GM19463 (cell line): ENCODE measurements at regions not wholly inside any gene's neighbourhood (a gene's known extent, or its start where the extent isn't known, plus 50 kb on each side); places are given as distances from the start of the nearest gene placed in this dataset.

Experiments used
- ATAC-seq: cut with Tn5 transposase; IDR thresholded peaks from one replicate; pipeline ENCODE4 v1.9.1; 2021; ENCODE audit warnings: mild to moderate bottlenecking, moderate library complexity; ENCODE audit not compliant: unreplicated experiment

DNA sequence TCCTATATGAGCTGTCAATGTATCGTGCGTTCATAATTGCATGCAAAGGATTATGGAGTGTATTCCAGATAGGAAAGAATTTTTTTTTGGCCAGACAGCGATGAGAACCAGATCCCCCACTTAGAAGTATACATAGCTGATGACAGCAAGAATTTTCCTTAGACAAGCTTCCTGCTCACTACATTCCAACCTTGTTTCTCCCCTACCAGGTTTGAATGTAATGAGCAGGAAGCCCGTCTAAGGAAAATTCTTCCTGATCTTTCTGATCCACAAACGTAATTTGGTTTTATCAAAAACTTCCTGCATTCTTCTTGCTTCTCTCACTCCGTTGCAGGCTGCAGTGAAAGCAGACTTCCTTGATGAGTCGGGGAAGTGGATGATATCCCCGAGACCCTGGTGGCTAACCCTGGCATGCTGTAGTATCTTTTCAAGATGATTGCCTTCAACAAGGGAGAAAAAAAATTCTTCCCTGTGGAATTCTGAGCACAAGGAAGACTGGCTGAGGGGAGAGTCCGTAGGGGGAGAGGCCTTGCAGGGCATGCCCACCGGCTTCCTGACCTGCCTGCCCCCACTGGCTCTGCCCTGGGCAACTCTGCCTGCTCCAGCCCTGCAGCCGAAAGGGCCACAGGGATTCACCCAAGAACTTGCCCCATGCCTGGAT is 243.1 kb downstream of the TLE3 start:
- ATAC-seq = no peak

DNA sequence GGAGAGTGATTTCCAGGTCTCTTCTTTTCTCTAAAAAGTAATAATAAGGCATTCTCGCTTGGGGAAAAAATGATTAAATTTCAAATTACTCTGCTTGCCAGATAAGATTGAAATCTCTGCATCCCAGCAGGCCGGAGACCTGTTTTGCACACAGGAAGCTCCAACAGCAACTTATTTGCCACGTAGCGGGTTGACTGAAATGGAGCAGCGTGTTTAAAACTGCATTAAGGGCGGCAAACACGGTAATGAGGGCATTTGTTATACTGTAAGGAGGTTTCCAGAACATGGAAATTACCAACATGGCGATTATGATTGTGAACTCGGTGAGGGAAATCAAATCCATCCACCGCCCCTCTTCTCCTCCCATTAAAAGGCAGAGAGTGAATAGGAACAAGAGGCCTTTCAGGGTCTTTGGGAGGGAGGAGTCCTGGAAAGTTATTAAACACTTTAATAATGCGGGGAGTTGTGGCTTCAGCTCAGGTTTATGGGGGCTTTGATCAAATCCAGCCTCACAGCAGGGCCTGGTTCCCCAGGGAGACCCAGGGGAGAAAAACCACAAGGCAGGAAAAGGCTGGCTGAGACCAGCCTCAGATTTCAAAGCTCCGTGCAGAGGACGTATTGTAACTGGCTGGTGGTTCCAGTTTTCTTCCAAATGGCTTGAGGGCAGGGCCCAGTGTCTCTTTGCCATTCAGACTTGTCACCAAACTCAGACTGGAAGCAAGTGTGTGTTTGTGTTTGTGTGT is 242.3 kb downstream of the TLE3 start:
- no peak for ATAC-seq

DNA sequence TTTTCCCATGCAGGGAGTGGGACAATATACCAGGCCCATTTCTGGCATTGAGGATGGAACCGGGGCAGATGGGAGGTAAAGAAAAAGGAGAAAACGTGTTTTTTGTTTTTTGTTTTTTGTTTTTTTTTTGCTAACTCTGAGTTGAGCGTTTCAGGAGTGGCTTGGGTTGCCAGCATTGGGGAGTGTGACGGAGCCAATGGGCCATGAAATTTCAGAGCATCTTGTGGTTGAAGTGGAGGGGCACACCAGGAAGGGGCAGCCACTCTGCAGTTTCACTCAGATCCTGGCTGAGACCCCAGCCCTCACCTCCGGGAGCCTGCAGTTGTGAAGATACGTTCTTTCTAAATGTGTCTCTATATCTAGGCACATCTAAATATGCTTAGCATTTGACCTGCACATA is 240.5 kb downstream of the TLE3 start:
- no peak for ATAC-seq

- ATAC-seq = no peak
Measured at GRCh38 chr15:69857686-69858391, 239.9 kb downstream of the TLE3 start.

GRCh38 chr15:69858456-69858855 is 239.3 kb downstream of the TLE3 start:
- no peak for ATAC-seq

GRCh38 chr15:69859866-69860265 is 237.9 kb downstream of the TLE3 start:
- no peak for ATAC-seq

DNA sequence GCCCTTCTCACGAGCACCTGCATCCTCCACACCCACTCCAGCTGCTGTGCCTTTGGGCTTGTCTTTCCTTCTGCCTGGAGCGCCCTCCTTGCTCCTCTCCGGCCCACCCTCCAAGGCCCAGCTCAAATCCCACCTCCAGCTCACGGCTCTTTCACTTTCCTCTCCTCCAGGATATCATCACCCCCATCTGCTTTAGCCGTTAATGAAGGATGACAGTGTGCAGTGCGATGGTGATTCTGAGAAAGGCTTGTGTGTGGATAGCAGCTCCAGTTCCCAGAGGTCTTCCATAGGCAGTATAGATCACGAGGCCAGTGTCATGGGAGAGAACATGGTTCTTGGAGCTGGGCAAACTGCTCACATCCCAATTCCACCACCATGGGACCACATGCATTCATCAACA is 237.4 kb downstream of the TLE3 start:
- ATAC-seq = no peak

DNA sequence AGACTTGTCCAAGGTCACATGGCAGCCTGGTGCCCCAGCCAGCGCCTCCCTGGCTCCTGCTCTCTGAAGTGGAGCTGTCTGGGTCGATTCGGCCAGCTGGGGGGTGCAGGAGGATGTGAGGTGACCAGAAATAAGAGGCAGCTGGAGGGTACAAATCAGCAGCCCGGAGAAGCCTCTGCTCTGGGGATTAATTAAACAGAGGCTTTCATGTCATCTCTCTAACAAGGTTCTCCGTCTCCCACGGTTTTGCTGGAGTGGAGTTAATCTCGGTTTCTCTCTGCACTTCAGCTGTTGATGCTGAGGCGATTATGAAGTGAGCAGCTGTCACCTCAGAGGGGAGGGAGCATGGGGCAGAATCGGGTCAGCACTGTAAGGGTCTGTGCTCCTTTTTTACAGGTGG is 236.8 kb downstream of the TLE3 start:
- ATAC-seq = no peak

DNA sequence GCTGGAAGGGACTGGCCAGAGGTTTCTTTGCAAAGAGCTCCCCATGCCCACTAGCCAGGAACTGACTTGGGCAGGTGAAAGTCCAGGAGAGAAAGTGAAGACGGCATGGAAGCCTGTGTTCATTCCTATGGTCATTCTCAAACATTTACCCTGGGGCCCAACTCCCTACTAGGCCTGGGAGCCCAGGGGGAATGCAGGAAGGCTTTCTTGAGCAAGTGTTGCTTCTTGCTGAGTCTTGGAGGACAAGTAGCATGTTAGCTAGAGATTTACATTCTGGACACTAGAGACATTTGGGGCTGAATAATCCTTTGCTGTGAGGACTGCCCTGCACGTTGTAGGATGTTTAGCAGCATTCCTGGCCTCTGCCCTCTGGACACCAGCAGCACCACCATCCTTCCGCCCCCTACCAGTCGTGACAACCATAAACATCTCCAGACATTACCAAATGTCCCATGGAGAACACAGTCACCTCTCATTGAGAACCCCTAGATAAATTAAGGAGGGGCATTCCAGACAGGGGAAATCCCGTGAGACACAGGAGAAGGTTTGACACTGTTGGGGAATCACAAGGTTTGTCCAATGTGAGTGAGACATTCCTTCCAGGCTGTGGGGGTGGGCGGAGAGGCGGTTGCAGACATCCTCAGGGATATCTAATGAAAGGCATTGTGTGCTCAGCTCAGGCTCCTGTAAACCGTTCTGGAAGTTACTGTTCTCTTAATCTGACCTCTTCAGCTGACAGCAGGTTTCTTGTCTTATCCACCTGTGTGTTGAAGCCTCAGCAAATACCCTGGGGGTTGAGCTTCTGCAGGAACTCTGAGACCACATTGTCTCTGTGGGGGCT is 236.2 kb downstream of the TLE3 start:
- no peak for ATAC-seq

- ATAC-seq = no peak
Measured at GRCh38 chr15:69862540-69862939, 235.2 kb downstream of the TLE3 start.

GRCh38 chr15:69863446-69863845 is 234.3 kb downstream of the TLE3 start:
- no peak for ATAC-seq

DNA sequence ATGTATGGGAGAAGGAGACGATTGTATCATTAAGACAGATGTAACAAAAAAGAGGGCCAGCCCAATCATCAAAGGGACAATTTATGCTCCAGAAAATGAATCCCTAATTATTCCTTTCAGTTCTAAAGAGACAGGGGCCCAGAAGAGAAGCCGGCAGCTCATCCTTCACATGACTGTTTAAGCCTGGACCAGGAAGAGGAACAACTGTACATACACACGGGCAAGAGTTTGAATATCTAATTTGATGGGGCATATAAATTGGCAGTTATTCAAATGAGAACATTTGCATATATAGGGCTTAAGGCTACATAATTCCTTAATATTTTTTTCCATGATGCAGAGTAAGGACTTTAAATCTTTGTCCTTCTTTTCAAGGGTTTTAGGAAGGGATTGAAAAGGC is 232.3 kb downstream of the TLE3 start:
- no peak for ATAC-seq

GRCh38 chr15:69868756-69869155 is 229.0 kb downstream of the TLE3 start:
- ATAC-seq = no peak

DNA sequence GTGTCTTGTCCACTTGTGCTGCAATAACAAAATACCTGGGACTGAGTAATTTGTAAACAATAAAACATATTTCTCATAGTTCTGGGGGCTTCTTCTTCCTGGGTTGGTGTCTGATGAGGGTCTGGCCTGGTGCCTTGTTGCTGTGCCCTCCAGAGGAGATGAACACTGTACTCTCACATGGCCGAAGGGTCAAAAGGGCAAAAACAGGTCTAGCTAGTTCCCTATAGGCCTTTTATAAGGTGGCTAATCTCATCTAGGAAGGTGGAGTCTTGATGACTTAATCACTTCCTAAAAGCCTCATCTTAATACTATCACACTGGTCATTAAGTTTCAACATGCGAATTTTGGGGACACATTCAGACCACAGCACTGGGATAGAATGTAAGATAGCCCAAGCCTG is 228.4 kb downstream of the TLE3 start:
- no peak for ATAC-seq

GRCh38 chr15:69869881-69870505 is 227.7 kb downstream of the TLE3 start:
- ATAC-seq = no peak

- no peak for ATAC-seq
Measured at GRCh38 chr15:69871511-69872134, 226.1 kb downstream of the TLE3 start.

DNA sequence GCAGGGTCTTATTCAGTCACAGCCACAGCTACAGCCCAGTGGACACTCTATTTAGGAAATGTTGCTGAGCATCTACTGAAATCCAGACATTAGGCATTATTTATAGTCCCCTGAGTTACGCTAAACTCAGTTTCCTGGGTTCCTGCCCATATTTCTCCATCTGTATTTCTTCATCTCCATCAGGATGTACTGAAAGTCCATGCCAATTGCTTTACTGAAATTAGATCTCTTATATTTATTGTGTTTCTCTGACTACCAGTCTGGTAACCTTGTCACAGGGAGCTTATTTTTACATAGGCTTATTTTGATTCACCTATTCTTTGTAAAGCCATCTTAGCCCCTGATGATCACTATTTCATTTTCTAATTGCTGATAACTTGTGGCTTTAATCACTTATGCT is 223.9 kb downstream of the TLE3 start:
- no peak for ATAC-seq

DNA sequence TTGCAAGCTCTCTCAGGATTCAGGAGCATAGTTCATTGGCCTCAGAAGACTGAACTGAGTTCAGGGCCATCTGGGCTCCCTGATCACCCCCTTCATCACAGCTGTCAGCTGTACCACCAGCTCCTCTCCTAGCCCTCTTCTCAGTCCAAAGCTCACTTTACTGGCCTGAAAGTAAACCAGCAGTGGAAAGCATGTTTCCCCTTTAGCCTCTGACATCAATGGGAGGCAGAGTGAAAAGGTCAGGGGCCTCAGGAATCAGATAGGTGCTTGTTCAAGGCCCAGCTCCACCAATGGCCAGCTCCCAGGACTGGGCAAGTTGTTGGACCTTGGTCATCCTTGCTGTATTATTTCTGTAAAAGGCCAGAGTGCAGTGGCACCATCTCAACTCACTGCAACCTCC is 223.4 kb downstream of the TLE3 start:
- no peak for ATAC-seq

GRCh38 chr15:69876064-69876940 is 221.4 kb downstream of the TLE3 start:
- no peak for ATAC-seq
